ENCODE measurements at regions not wholly inside any gene's neighbourhood (a gene's known extent, or its start where the extent isn't known, plus 50 kb on each side); places are given as distances from the start of the nearest gene placed in this dataset.

- no peak for FAIRE-seq
- POLR2A ChIA-PET = no interaction called here
- BruUV-seq (replicated peaks) = no TSS peak
Measured at GRCh38 chr6:134410541-134410940, 92.6 kb upstream of the SGK1 start.

GRCh38 chr6:134407791-134408190 lies 89.9 kb upstream of the SGK1 start:
- Histone ChIP-seq H3K9me1 (replicated peaks; ENCODE audit: control insufficient read depth, extremely low read depth, insufficient read depth, low read length) (no peaks in the 10 kb centered on the region), H4K20me1 (replicated peaks; ENCODE audit: control insufficient read depth, extremely low read depth, insufficient read depth, low read length) (no peaks in the 10 kb centered on the region), H3K79me2 (ENCODE audit: control insufficient read depth, insufficient read depth, low read length) (no peaks in the 10 kb centered on the region), H3K4me3 (replicated peaks in 1 of 3; ENCODE audit: insufficient read depth in 1 of 3, low read depth in 1 of 3, low read length in 3 of 3) (no peak overlapping the region), H3K4me2 (ENCODE audit: insufficient read depth, low read length) (no peak overlapping the region), H3K9ac (replicated peaks; ENCODE audit: extremely low read depth, insufficient read depth, low read length) (no peak overlapping the region), H3K9me3 (replicated peaks; ENCODE audit: control insufficient read depth, insufficient read depth, low read length) (no peaks in the 10 kb centered on the region), H2AFZ (ENCODE audit: low read depth, low read length) (no peak overlapping the region), H3K27me3 (ENCODE audit: control insufficient read depth in 2 of 2, insufficient read depth in 2 of 2, low read length in 2 of 2) (no peaks in the 10 kb centered on the region), H3K36me3 (ENCODE audit: control insufficient read depth in 2 of 2, extremely low read depth in 1 of 2, insufficient read depth in 2 of 2, low read length in 2 of 2) (no peaks in the 10 kb centered on the region), H3K4me1 (ENCODE audit: control insufficient read depth, extremely low read depth, insufficient read depth, low read length) (no peaks in the 10 kb centered on the region), H3K27ac (ENCODE audit: insufficient read depth, low read depth, low read length) (no peak overlapping the region)
- DNase-seq (ENCODE audit: low read depth, low spot score) (no peak), FAIRE-seq (no peak)
- ChIA-PET POLR2A (no interaction called here), CTCF (interaction anchor here (0.6 to 1.8 kb wide), 5 partner anchors 9 to 233 kb away, joined by 3 to 4 read pairs (median 3); no protein-coding TSS in a partner anchor)
- intact Hi-C loops (cut with micrococcal nuclease) (no loop called here), dilution Hi-C loops (cut with MboI; ENCODE audit: extremely low pct_ligation_motif_present, low sequenced_read_pairs) (no loop called here)
- TF ChIP-seq JUN (IDR thresholded peaks at IDR 0.05; ENCODE audit: borderline replicate concordance, insufficient read depth, insufficient read length, low read depth) (no peak), FOS (IDR thresholded peaks at IDR 0.05; ENCODE audit: borderline replicate concordance, insufficient read depth, low read length) (no peak), POLR2AphosphoS5 (IDR thresholded peaks at IDR 0.05; ENCODE audit: insufficient read depth, low read depth, low read length) (no peak), CTCF (IDR thresholded peaks at IDR 0.05; ENCODE audit: extremely low read depth in 1 of 2, insufficient read depth in 1 of 2, low read depth in 1 of 2, low read length in 2 of 2) (no peak), GATA2 (IDR thresholded peaks at IDR 0.05; ENCODE audit: insufficient read depth, insufficient read length, low read depth, low read length) (no peak), POLR2A (IDR thresholded peaks at IDR 0.05; ENCODE audit: low read depth, low read length) (no peak)
- no TSS peak for BruUV-seq (replicated peaks)

More at GRCh38 chr6:134410541-134410940, 92.6 kb upstream of the SGK1 start:
- Histone ChIP-seq H2AFZ (ENCODE audit: low read depth, low read length) (no peak overlapping the region), H3K27me3 (ENCODE audit: control insufficient read depth in 2 of 2, insufficient read depth in 2 of 2, low read length in 2 of 2) (no peaks in the 10 kb centered on the region), H3K4me2 (ENCODE audit: insufficient read depth, low read length) (no peak overlapping the region), H4K20me1 (replicated peaks; ENCODE audit: control insufficient read depth, extremely low read depth, insufficient read depth, low read length) (no peaks in the 10 kb centered on the region), H3K36me3 (ENCODE audit: control insufficient read depth in 2 of 2, extremely low read depth in 1 of 2, insufficient read depth in 2 of 2, low read length in 2 of 2) (no peaks in the 10 kb centered on the region), H3K4me3 (replicated peaks in 1 of 3; ENCODE audit: insufficient read depth in 1 of 3, low read depth in 1 of 3, low read length in 3 of 3) (no peak overlapping the region), H3K27ac (ENCODE audit: insufficient read depth, low read depth, low read length) (no peak overlapping the region), H3K4me1 (ENCODE audit: control insufficient read depth, extremely low read depth, insufficient read depth, low read length) (no peaks in the 10 kb centered on the region), H3K9me3 (replicated peaks; ENCODE audit: control insufficient read depth, insufficient read depth, low read length) (no peaks in the 10 kb centered on the region), H3K9ac (replicated peaks; ENCODE audit: extremely low read depth, insufficient read depth, low read length) (no peak overlapping the region), H3K79me2 (ENCODE audit: control insufficient read depth, insufficient read depth, low read length) (no peaks in the 10 kb centered on the region), H3K9me1 (replicated peaks; ENCODE audit: control insufficient read depth, extremely low read depth, insufficient read depth, low read length) (no peaks in the 10 kb centered on the region)
- TF ChIP-seq EZH2 (IDR thresholded peaks at IDR 0.05; ENCODE audit: borderline replicate concordance, low read depth, low read length, severe bottlenecking) (no peak), POLR2A (IDR thresholded peaks at IDR 0.05; ENCODE audit: low read depth, low read length) (no peak), POLR2AphosphoS5 (IDR thresholded peaks at IDR 0.05; ENCODE audit: insufficient read depth, low read depth, low read length) (no peak), FOS (IDR thresholded peaks at IDR 0.05; ENCODE audit: borderline replicate concordance, insufficient read depth, low read length) (no peak), JUN (IDR thresholded peaks at IDR 0.05; ENCODE audit: borderline replicate concordance, insufficient read depth, insufficient read length, low read depth) (no peak), MAX (IDR thresholded peaks at IDR 0.05; ENCODE audit: insufficient read depth, insufficient read length) (no peak), MYC (IDR thresholded peaks at IDR 0.05; ENCODE audit: low read depth, low read length) (no peak)
- CTCF ChIA-PET = interaction anchor here (1.5 kb wide), 1 partner anchor 22 kb away, joined by 3 read pairs; no protein-coding TSS in a partner anchor
- dilution Hi-C loops (cut with MboI; ENCODE audit: extremely low pct_ligation_motif_present, low sequenced_read_pairs) = no loop called here
- intact Hi-C loops (cut with micrococcal nuclease) = loop anchor here (5.0 kb wide), 1 partner anchor 93 kb away; the partner anchor contains the start of gene SGK1
- DNase-seq (ENCODE audit: low read depth, low spot score) = no peak

Data from endothelial cell of umbilical vein (primary cell).